ENCODE measurements at regions not wholly inside any gene's neighbourhood (a gene's known extent, or its start where the extent isn't known, plus 50 kb on each side); places are given as distances from the start of the nearest gene placed in this dataset.
A peak's percentile ranks its signal among the peaks of the same experiment; 100 is the strongest.

DNA sequence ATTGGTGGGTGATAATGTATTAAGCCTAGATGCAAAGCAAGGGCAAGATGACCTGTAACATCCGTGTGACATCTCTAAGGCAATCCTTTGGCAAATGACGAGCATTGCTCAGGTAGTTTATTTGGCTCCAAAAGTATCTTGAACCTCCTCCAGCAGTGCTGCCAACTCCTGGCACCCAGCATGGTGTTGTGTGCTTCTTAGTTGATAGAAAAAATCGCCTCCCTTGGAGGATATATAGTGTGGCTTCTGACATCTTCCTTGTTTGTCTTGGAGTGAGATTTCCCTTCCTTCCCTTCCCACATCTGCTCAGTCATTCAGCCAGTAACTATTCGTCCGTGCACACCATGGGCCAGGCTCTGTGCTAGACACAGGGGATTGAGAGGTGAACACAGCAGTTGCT lies 121.8 kb downstream of the TOMM20 start:
- peaks cover 4% of the 10 kb centered on the region for H3K9me3 Mint-ChIP-seq
- peaks cover 31% of the 10 kb centered on the region for H3K36me3 Mint-ChIP-seq
- H3K4me3 Mint-ChIP-seq = no peak overlapping the region
- ATAC-seq = no peak
- no peak overlapping the region for H3K27ac Mint-ChIP-seq
- no peak for DNase-seq (ENCODE audit: low spot score in 2 of 2)
- H3K4me1 Mint-ChIP-seq = peaks cover 49% of the 10 kb centered on the region

DNA sequence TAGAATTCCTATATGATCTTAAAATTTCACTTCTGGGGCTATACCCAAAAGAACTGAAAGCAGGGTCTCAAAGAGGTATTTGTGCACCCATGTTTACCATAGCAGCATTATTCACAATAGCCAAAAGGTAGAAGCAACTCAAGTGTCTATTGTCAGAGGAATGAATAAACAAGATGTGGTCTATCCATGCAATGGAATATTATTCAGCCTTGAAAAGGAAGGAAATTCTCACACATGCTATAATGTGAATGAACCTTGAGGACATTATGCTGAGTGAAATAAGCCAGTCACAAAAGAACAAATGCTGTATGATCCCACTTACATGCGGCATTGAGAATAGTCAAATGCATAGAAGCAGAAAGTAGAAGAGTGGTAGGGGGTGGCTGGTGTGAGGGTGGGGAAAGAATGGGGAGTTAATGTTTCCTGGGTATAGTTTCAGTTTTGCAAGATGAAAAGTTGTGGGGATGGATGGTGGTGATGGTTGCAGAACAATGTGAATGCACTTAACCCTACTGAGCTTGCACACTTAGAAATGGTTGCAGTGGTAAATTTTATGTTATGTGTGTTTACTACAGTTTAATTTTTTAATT lies 122.4 kb downstream of the TOMM20 start:
- H3K4me3 Mint-ChIP-seq = no peak overlapping the region
- DNase-seq (ENCODE audit: low spot score in 2 of 2) (no peak), ATAC-seq (peak; percentile 68)
- H3K4me1 Mint-ChIP-seq = peaks cover 43% of the 10 kb centered on the region
- peaks cover 25% of the 10 kb centered on the region for H3K36me3 Mint-ChIP-seq
- no peak overlapping the region for H3K27ac Mint-ChIP-seq
- H3K9me3 Mint-ChIP-seq = peaks cover 4% of the 10 kb centered on the region

DNA sequence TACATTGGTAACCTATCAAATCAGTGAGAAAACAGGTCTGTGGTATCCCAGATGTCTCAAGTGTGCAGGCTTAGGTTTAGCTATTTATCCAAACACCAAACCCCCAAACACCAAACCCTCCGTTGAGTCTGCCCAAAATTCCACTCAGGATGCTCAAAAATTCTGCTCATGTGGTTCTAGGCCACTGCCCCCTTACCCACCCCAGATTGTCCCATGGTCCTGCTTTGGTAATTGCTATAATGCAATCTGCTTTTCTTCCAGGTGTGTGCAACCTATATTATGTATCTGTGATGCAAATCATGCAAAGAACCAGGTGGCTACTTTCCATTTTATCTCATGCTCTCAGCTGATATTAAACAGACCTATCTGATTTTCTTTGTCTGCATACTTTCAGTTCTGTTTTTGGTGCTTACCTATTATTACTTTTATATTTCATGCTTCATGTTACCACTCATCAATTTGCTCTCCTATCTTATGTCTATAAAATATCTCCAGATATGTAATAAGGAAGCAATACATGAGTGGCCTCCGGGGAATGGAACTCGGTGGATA lies 123.7 kb downstream of the TOMM20 start:
- Mint-ChIP-seq H3K27ac (no peak overlapping the region), H3K4me1 (peaks cover 32% of the 10 kb centered on the region), H3K36me3 (peaks cover 17% of the 10 kb centered on the region), H3K4me3 (no peak overlapping the region), H3K9me3 (peaks cover 4% of the 10 kb centered on the region)
- ATAC-seq = no peak
- DNase-seq (ENCODE audit: low spot score in 2 of 2) = no peak

DNA sequence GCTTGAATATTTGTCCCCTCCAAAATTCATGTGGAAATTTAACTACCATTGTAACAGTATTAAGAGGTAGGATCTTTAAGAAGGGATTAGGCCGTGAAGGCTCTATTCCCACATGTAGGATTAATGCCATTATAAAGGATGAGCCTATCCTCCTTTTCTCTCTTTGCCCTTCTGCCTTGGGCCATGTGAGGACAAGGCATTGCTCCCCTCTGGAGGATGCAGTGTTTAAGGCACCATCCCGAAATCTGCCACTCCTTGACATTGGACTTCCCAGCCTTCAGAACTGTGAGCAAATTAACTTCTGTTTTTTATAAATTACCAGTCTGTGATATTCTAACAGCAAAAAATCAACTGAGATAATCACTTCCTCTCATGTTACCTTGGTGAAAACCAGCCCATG lies 124.4 kb downstream of the TOMM20 start:
- no peak for DNase-seq (ENCODE audit: low spot score in 2 of 2)
- H3K36me3 Mint-ChIP-seq = peaks cover 11% of the 10 kb centered on the region
- H3K4me1 Mint-ChIP-seq = peaks cover 26% of the 10 kb centered on the region
- H3K4me3 Mint-ChIP-seq = no peak overlapping the region
- no peaks in the 10 kb centered on the region for H3K9me3 Mint-ChIP-seq
- no peak for ATAC-seq
- no peak overlapping the region for H3K27ac Mint-ChIP-seq

DNA sequence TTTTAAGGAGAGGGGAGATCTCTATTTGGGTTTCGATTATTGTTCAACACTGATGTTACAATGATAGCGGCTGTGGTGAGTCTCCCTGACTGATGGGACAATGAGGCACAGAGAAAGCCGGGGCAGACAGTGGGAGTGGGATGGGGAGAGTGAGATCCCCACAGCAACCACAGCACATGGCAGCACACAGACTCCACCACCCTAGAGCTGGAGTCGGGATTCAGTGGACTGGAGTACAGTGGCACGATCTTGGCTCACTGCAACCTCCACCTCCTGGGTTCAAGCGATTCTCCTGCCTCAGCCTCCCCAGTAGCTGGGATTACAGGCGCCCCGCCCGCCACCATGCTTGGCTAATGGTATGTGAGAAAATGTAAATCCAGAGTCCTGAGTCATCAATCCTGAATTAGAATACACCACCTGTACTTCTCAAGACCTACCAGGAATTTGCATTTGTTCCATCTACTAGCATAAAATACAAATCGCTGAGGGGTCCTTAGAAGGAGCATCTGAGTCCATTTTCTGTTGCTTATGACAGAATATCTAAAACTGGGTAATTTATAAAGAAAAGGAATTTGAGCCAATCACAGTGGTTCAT lies 125.8 kb downstream of the TOMM20 start:
- Mint-ChIP-seq H3K4me1 (peaks cover 13% of the 10 kb centered on the region), H3K36me3 (peaks cover 11% of the 10 kb centered on the region), H3K27ac (no peak overlapping the region), H3K4me3 (no peak overlapping the region), H3K9me3 (no peaks in the 10 kb centered on the region)
- ATAC-seq = no peak
- no peak for DNase-seq (ENCODE audit: low spot score in 2 of 2)

DNA sequence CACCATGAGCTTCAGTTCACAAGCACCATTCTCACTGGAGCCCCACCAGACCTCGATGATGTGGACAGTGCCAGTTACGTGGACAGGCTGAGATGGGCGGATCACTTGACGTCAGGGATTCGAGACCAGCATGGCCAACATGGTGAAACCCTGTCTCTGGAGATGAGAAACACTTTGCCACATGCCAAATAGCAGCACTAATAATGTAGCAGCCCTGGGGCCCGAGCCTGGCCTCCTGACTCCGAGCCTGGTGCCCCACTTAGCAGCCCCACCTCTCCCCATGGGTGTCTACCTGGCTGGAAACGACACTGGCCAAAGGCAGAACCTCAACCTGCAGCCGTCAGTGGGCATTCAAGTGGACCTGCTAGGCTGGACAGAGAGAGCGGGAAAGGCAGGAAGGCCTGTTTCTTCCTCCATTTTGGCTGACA lies 129.1 kb downstream of the TOMM20 start:
- no peaks in the 10 kb centered on the region for H3K36me3 Mint-ChIP-seq
- ATAC-seq = no peak
- no peaks in the 10 kb centered on the region for H3K9me3 Mint-ChIP-seq
- H3K4me1 Mint-ChIP-seq = no peaks in the 10 kb centered on the region
- H3K4me3 Mint-ChIP-seq = no peak overlapping the region
- H3K27ac Mint-ChIP-seq = no peak overlapping the region
- no peak for DNase-seq (ENCODE audit: low spot score in 2 of 2)

DNA sequence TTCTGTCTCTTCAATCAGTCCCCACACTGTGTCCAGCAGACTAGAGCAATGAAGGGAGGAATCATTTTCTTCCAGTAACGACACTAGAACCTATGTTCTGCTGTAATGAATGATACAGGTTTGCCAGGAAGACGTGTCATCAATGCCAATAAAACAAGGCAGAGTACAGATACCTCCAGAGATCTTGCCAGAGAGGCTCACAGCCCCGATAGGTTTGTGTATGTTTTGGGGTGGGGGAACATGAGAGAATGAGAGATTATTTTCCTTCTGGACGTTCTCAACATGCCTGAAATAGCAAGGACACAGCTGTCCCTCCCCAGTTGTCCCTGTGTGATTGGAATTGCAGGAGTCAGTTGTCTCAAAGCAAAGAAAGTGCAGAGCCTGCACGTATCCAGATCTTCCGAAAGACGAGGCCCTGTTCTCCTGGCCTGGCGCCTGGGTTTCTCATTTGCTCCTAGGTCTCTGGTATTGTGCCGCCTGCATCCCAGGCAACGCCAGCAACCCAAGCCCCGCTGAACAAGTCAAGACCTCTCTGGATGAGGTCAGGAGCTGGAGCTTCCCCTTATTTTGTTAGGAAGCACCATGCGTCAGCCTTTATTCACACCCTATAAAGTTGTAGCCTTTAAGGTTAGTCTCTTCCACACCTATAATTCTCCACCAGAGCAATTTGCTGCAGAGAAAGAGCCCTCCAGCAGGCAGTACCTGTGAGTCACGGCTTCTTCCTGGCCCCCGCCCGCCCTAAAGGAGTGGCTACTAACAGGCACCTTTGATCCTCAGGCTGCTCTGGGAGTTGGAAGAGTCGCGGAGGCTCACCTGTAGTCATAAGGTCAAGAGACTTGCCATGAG lies 130.5 kb downstream of the TOMM20 start:
- ATAC-seq = no peak
- Mint-ChIP-seq H3K27ac (no peak overlapping the region), H3K4me1 (no peaks in the 10 kb centered on the region), H3K4me3 (no peak overlapping the region), H3K36me3 (no peaks in the 10 kb centered on the region), H3K9me3 (no peaks in the 10 kb centered on the region)
- no peak for DNase-seq (ENCODE audit: low spot score in 2 of 2)

DNA sequence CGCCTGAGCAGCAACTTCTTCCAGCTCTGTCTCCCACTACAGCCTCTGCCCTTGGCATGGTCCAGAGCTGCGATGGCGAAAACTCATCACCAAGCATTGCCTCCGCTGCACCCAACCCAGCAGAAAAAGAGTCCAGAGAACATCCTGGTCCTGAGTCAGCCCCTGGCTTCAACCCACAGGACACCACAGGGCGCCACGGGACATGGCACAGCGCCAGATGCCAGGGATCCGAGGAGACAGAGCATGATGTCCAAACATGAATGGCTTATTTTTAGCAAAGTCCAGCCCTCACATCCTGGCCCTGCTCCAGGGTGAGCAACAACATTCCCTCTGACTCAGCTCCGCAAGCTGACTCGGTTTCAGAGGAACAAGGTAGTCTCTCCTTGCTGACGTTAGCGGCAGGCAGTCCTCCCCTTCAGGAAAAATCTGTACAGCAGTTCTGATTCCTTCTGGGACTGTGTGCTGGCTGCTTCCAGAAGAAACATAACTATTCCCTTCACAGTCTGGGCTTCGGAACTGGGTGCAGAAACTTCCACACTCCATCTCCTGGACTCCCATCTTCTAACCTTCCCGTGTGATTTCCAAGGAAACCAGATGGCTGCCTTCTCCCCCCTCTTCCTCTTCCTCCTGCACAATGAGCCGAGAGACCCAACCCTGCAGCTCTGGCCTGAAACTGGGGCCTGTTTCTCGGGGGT lies 131.3 kb downstream of the TOMM20 start:
- Mint-ChIP-seq H3K9me3 (no peaks in the 10 kb centered on the region), H3K4me1 (no peaks in the 10 kb centered on the region), H3K27ac (no peak overlapping the region), H3K4me3 (no peak overlapping the region), H3K36me3 (no peaks in the 10 kb centered on the region)
- ATAC-seq (no peak), DNase-seq (ENCODE audit: low spot score in 2 of 2) (no peak)

DNA sequence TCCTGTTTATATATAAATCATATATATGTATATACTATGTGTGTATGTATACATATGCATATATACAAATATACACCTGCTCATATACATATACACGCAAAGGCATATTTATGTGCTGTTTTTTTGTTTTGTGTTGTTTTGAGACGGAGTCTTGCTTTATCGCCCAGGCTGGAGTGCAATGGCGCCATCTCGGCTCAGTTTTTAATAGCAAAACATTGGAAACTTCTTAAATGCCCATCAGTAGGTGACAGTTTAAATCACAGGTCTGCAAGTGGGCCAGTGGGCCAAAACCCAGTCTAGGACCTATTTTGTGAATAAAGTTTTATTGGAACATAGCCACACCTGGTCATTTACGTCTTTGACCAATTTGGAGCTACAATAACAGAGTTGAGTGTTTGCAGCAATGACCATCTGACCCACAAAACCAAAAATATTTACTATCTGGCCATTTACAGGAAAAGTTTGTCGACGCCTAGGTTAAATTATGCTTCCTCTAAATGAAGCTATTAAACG lies 132.3 kb downstream of the TOMM20 start:
- ATAC-seq = no peak

DNA sequence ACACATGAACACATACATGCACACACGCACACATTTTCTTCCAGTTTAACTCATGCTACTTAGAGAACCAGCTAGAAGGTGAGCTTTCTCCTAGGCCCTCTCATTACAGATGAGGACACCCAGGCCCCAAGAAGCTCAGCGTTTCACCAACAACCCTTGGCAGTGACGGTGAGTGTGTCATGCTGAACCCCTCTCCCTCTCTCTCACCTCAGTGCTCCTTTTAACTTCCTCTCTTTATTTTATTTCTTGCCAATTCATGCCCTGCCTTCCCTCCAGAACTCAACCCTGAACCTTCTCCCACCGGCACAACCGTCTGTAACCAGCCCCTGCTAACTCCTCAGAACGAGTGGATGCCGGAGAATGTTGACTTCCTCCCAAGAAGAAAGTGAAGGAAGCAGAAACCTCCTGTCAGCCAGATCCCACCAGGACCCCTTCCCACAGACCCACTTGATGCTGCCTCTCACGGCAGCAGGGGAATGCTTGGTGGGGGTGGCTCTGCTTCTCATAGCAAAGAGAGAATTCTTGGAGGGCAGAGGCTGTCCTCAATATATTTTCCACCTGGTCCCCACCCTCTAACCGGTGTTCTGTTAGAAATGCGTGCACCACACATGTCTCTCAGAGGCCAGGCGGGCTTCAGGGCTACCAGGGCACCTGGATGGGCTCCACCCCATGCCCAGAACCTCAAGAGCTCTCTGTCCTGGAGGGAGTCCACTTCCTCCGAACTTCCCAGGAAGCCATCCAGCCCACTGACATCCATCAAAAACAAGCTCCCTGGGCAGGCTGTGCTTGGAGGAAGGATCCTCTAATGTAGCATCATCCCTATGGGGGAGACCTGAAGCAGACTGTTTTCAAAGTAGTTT lies 134.0 kb downstream of the TOMM20 start:
- peaks cover 20% of the 10 kb centered on the region for H3K4me1 Mint-ChIP-seq
- no peak for ATAC-seq
- H3K36me3 Mint-ChIP-seq = no peaks in the 10 kb centered on the region
- no peak for DNase-seq (ENCODE audit: low spot score in 2 of 2)
- H3K4me3 Mint-ChIP-seq = no peak overlapping the region
- peak overlapping the region; percentile 29 for H3K27ac Mint-ChIP-seq
- H3K9me3 Mint-ChIP-seq = no peaks in the 10 kb centered on the region

More for the DNA sequence above, 132.3 kb downstream of the TOMM20 start:
- Mint-ChIP-seq H3K4me3 (no peak overlapping the region), H3K9me3 (no peaks in the 10 kb centered on the region), H3K4me1 (peaks cover 6% of the 10 kb centered on the region), H3K27ac (no peak overlapping the region), H3K36me3 (no peaks in the 10 kb centered on the region)
- no peak for DNase-seq (ENCODE audit: low spot score in 2 of 2)

DNA sequence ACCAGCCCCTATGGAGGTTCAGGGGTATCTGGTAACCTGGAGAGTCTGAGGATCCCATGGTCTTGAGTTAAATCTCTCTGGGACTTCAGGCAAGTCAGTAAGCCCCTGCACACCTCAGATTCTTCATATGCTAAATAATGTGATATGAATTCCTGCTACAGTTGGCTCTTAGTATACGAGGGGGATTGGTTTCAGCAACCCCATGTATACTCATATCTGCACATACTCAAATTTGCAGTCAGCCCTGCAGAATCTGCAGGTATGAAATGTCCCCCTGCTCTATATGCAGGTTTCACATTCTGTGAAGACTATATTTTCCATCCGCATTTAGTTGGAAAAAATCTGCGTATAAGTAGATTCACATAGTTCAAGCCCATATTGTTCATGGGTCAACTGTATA lies 136.6 kb downstream of the TOMM20 start:
- Mint-ChIP-seq H3K4me3 (no peak overlapping the region), H3K27ac (no peak overlapping the region), H3K4me1 (peaks cover 46% of the 10 kb centered on the region), H3K9me3 (peaks cover 3% of the 10 kb centered on the region), H3K36me3 (no peaks in the 10 kb centered on the region)
- DNase-seq (ENCODE audit: low spot score in 2 of 2) (no peak), ATAC-seq (no peak)

DNA sequence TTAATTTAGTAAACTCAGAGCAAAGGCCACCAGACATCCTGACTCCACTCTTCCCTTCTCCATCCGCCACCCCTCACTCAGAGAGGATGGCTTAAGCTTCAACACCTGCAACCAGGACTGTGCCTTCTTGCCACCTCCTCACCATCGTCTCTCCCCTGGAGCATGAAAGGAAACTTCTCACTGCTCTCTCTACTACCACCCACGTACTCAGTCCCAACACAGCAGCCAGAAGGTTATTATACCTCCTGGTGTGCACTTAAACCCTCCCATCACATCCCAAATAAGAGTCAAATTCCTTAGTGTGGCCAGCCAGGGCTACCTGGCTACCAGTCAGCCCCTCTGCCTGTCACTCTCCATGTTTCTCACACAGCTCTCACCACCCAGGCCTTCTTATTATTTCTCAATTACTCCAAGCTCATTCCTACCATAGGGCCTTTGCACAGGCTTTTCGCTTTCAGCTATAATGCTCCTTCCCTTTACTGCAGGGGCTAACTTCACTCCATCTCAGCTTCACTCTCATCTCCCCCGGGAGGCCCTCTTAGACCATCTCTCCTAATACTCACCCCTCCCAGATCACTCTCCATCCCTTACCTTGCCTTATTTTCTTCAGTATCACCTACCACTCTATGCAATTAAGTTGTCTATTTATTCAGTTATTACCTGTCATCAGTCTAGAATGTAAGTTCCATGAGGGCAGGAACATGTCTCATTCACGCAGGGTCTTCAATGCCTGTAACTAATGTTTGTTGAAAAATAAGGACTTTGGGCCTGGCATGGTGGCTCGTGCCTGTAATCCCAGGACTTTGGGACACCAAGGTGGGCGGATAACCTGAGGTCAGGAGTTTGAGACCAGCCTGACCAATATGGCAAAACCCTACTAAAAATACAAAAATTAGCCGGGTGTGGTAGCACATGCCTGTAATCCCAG lies 137.5 kb downstream of the TOMM20 start:
- Mint-ChIP-seq H3K9me3 (peaks cover 3% of the 10 kb centered on the region), H3K36me3 (peaks cover 5% of the 10 kb centered on the region), H3K4me1 (peaks cover 53% of the 10 kb centered on the region), H3K4me3 (peak overlapping the region; percentile 15), H3K27ac (peak overlapping the region; percentile 26)
- no peak for DNase-seq (ENCODE audit: low spot score in 2 of 2)
- ATAC-seq = no peak

DNA sequence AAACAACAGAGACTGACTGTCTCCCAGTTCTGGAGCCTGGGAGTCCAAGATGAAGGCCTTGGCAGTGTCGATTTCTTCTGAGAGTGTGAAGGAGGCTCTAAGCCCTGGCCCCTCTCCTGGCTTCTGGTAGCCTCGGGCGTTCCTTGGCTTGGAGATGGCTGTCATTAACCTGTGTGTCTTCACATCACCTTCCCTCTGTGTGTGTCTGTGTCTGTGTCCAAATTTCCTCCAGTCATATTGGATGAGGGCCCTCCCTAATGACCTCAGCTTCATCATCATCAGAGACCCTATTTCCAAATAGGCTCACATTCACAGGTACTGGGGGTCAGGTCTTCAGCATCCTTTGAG lies 138.3 kb downstream of the TOMM20 start:
- H3K9me3 Mint-ChIP-seq = peaks cover 3% of the 10 kb centered on the region
- peak overlapping the region; percentile 26 for H3K27ac Mint-ChIP-seq
- ATAC-seq (no peak), DNase-seq (ENCODE audit: low spot score in 2 of 2) (no peak)
- H3K36me3 Mint-ChIP-seq = peaks cover 5% of the 10 kb centered on the region
- H3K4me3 Mint-ChIP-seq = peak overlapping the region; percentile 15
- peaks cover 53% of the 10 kb centered on the region for H3K4me1 Mint-ChIP-seq

All from stimulated activated effector memory CD8-positive, alpha-beta T cell treated with anti-CD3 and anti-CD28 coated beads, Interleukin-12 subunit alpha, Interleukin-12 subunit beta, amount 100 ng/mL, for 72 hours (primary cell).